Fibroblast of lung (primary cell): ENCODE measurements at regions not wholly inside any gene's neighbourhood (a gene's known extent, or its start where the extent isn't known, plus 50 kb on each side); places are given as distances from the start of the nearest gene placed in this dataset.

Source experiments
- DNase-seq, 2 donors: peaks; one replicate each; pipeline versions ENCODE4 v3.0.0 to v3.0.0-alpha.2; 2010; ENCODE audit warnings: low read depth in 2 of 2
- H2AFZ ChIP-seq: 2 replicates; pipeline ENCODE4 v1.5.1; 2012; ENCODE audit warnings: low read length, control low read depth, inconsistent platforms
- H3K27ac ChIP-seq: 2 replicates; pipeline ENCODE4 v1.5.1; 2011; ENCODE audit warnings: low read length, control low read depth; ENCODE audit not compliant: insufficient read depth
- H3K27me3 ChIP-seq: 2 replicates; pipeline ENCODE4 v1.5.1; 2011; ENCODE audit warnings: mild to moderate bottlenecking, low read length; ENCODE audit not compliant: control insufficient read depth, insufficient read depth
- H3K36me3 ChIP-seq: 2 replicates; pipeline ENCODE4 v1.5.1; 2011; ENCODE audit warnings: low read length; ENCODE audit not compliant: control insufficient read depth, insufficient read depth
- H3K4me1 ChIP-seq: 2 replicates; pipeline ENCODE4 v1.5.1; 2011; ENCODE audit warnings: low read length; ENCODE audit not compliant: control insufficient read depth, insufficient read depth; ENCODE audit errors: extremely low read depth
- H3K4me2 ChIP-seq: 2 replicates; pipeline ENCODE4 v1.5.1; 2011; ENCODE audit warnings: low read length, control low read depth; ENCODE audit not compliant: insufficient read depth; ENCODE audit errors: extremely low read depth
- H3K4me3 ChIP-seq, 4 experiments: fragments of 200-600 bp in 1 of 4; sonication (generic) in 1 of 4; replicated peaks in 1 of 4; 2 replicates each; pipeline ENCODE4 v1.5.1; 2011 to 2016; ENCODE audit warnings: low read length in 4 of 4, low read depth in 3 of 4, mild to moderate bottlenecking in 3 of 4, control low read depth in 2 of 4, inconsistent platforms in 1 of 4, mixed read lengths in 1 of 4; ENCODE audit not compliant: insufficient read depth in 1 of 4; ENCODE audit errors: control extremely low read depth in 1 of 4
- H3K79me2 ChIP-seq: 2 replicates; pipeline ENCODE4 v1.5.1; 2012; ENCODE audit warnings: mild to moderate bottlenecking, low read length, inconsistent platforms; ENCODE audit not compliant: control insufficient read depth, insufficient read depth
- H3K9ac ChIP-seq: 2 replicates; pipeline ENCODE4 v1.5.1; 2011; ENCODE audit warnings: mild to moderate bottlenecking, low read length, control low read depth; ENCODE audit not compliant: insufficient read depth
- H3K9me3 ChIP-seq: 2 replicates; pipeline ENCODE4 v1.5.1; 2012; ENCODE audit warnings: low read depth, low read length; ENCODE audit not compliant: control insufficient read depth, insufficient read depth
- H4K20me1 ChIP-seq: 2 replicates; pipeline ENCODE4 v1.5.1; 2011; ENCODE audit warnings: low read length; ENCODE audit not compliant: control insufficient read depth, insufficient read depth; ENCODE audit errors: extremely low read depth
- EZH2 ChIP-seq: IDR thresholded peaks from 2 replicates; pipeline ENCODE4 v1.5.1; 2012; ENCODE audit warnings: low read length, control low read depth, mild to moderate bottlenecking; ENCODE audit errors: missing control alignments
- TF ChIP-seq, protein P1 (sequence below), 2 donors: IDR thresholded peaks in 1 of 2; conservative IDR thresholded peaks in 1 of 2; 1 replicate in 1 of 2; 2 replicates in 1 of 2; pipeline ENCODE4 v1.5.1; 2011 to 2012; ENCODE audit warnings: low read length in 2 of 2, control low read depth in 1 of 2, inconsistent platforms in 1 of 2, low read depth in 1 of 2, mild to moderate bottlenecking in 1 of 2

DNA sequence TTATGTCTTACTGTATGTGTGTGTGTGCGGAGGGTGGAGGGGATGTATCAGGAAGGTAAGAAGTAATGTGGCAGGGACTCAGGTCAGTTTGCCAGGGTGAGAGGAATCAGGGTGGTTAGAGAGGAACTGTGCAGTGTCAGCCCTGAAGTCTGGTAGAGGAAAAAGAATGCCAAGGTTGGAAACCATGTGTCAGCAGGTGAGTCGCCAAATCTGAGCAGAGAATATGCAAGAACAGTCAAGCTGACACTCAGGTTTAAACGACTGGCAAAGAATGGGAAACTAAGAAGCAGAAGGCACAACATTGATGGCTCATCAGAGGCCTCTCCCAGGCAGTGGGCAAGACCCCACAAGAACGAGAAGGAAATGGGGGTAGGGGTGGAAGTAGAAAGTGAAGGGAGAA lies 107.5 kb upstream of the TBX18 start:
- Histone ChIP-seq H2AFZ (no peak overlapping the region), H3K9ac (no peak overlapping the region), H3K4me2 (no peak overlapping the region), H3K27me3 (no peaks in the 10 kb centered on the region), H3K4me3 (no peak overlapping the region), H3K27ac (no peak overlapping the region), H3K4me1 (no peaks in the 10 kb centered on the region), H3K79me2 (no peaks in the 10 kb centered on the region), H4K20me1 (no peaks in the 10 kb centered on the region), H3K9me3 (no peaks in the 10 kb centered on the region), H3K36me3 (no peaks in the 10 kb centered on the region)
- no peak for DNase-seq
- TF ChIP-seq EZH2 = no peak
- TF ChIP-seq, protein P1, sequence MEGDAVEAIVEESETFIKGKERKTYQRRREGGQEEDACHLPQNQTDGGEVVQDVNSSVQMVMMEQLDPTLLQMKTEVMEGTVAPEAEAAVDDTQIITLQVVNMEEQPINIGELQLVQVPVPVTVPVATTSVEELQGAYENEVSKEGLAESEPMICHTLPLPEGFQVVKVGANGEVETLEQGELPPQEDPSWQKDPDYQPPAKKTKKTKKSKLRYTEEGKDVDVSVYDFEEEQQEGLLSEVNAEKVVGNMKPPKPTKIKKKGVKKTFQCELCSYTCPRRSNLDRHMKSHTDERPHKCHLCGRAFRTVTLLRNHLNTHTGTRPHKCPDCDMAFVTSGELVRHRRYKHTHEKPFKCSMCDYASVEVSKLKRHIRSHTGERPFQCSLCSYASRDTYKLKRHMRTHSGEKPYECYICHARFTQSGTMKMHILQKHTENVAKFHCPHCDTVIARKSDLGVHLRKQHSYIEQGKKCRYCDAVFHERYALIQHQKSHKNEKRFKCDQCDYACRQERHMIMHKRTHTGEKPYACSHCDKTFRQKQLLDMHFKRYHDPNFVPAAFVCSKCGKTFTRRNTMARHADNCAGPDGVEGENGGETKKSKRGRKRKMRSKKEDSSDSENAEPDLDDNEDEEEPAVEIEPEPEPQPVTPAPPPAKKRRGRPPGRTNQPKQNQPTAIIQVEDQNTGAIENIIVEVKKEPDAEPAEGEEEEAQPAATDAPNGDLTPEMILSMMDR (conservative IDR thresholded peaks at IDR 0.05 in 1 of 2, IDR thresholded peaks at IDR 0.05 in 1 of 2; ENCODE audit: low read depth in 1 of 2, low read length in 2 of 2) = no peak

DNA sequence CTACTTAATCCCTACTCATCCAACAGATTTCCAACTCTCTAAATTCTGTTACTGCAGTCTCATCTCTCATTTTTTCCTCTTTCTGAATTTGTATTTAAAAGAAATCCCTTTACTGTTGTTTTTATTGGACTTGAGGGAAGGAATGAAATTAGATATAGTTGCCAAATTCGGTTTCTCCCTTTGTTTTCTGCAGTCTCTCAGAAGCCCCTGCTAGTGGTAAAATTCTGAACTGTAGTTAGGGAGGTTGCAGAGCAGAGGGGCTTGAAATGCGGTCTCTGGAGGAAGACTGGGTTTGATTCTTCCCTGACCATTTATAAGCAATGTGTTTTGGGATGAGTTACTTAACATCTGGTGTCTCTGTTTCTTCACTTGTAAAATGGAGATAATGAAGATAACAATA lies 106.3 kb upstream of the TBX18 start:
- Histone ChIP-seq H3K9ac (no peak overlapping the region), H3K4me3 (no peak overlapping the region), H3K4me1 (no peaks in the 10 kb centered on the region), H3K79me2 (no peaks in the 10 kb centered on the region), H2AFZ (no peak overlapping the region), H4K20me1 (no peaks in the 10 kb centered on the region), H3K4me2 (no peak overlapping the region), H3K27me3 (no peaks in the 10 kb centered on the region), H3K36me3 (no peaks in the 10 kb centered on the region), H3K9me3 (no peaks in the 10 kb centered on the region), H3K27ac (no peak overlapping the region)
- no peak for DNase-seq
- TF ChIP-seq EZH2 = no peak
- TF ChIP-seq, protein P1 (conservative IDR thresholded peaks at IDR 0.05 in 1 of 2, IDR thresholded peaks at IDR 0.05 in 1 of 2; ENCODE audit: low read depth in 1 of 2, low read length in 2 of 2) = no peak

DNA sequence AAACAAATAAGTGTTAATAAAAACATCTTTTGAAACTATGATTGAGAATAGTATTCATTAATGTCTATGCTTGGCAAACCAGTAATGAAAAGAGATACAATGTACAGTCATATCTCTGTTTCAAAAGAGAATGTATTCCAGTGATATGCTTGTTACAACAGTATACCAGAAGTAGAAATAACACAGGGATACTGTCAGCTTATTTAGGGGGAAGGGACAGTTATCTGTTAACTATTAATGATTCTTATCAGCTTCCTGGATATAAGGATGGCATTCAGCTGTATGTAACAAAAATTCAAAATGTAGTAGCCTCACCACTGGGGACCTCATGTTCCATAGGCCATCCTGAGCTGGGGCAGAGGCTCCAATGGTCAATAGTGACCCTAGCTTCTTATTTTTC lies 103.8 kb upstream of the TBX18 start:
- TF ChIP-seq, protein P1 (conservative IDR thresholded peaks at IDR 0.05 in 1 of 2, IDR thresholded peaks at IDR 0.05 in 1 of 2; ENCODE audit: low read depth in 1 of 2, low read length in 2 of 2) = no peak
- TF ChIP-seq EZH2 = no peak
- H3K4me2 ChIP-seq = no peak overlapping the region
- H4K20me1 ChIP-seq = no peaks in the 10 kb centered on the region
- H3K4me3 ChIP-seq = no peak overlapping the region
- H3K27ac ChIP-seq = no peak overlapping the region
- no peak overlapping the region for H3K9ac ChIP-seq
- H2AFZ ChIP-seq = no peak overlapping the region
- no peaks in the 10 kb centered on the region for H3K27me3 ChIP-seq
- DNase-seq = no peak
- H3K9me3 ChIP-seq = no peaks in the 10 kb centered on the region
- H3K79me2 ChIP-seq = no peaks in the 10 kb centered on the region
- H3K36me3 ChIP-seq = no peaks in the 10 kb centered on the region
- no peaks in the 10 kb centered on the region for H3K4me1 ChIP-seq
